Colonic mucosa (tissue), 4 donors: ENCODE measurements at regions not wholly inside any gene's neighbourhood (a gene's known extent, or its start where the extent isn't known, plus 50 kb on each side); places are given as distances from the start of the nearest gene placed in this dataset.

Source experiments
- DNase-seq: peaks from one replicate; pipeline ENCODE4 v3.0.0-alpha.2; 2020
- H3K27ac ChIP-seq: fragments of 200-600 bp; one replicate; pipeline ENCODE4 v1.8.0; 2021
- H3K27me3 ChIP-seq: fragments of 200-600 bp; one replicate; pipeline ENCODE4 v1.8.0; 2021
- H3K36me3 ChIP-seq: fragments of 200-600 bp; one replicate; pipeline ENCODE4 v1.8.0; 2021
- H3K4me1 ChIP-seq: fragments of 200-600 bp; one replicate; pipeline ENCODE4 v1.8.0; 2021; ENCODE audit warnings: mild to moderate bottlenecking
- H3K4me3 ChIP-seq: fragments of 200-600 bp; one replicate; pipeline ENCODE4 v1.8.0; 2021
- H3K9ac ChIP-seq, 2 donors: one replicate each; pipeline ENCODE4 v1.7.0; 2013; ENCODE audit warnings: control low read depth in 2 of 2, low read depth in 2 of 2, low read length in 2 of 2
- H3K9me3 ChIP-seq: fragments of 200-600 bp; one replicate; pipeline ENCODE4 v1.8.0; 2021
- intact Hi-C: fragments of 100-400 bp; cut with DNase I; formaldehyde crosslinking; loops from one replicate; pipeline ENCODE4 v1.14.1; 2022
- TF ChIP-seq, protein P1 (sequence below): fragments of 200-600 bp; IDR thresholded peaks from one replicate; pipeline ENCODE4 v1.8.0; 2022; ENCODE audit warnings: antibody characterized with exemption, mild to moderate bottlenecking
- donor health status: healthy.
- donor health status: DM: no; HTN: no; CAD: no.
- donor health status: DM: no; HTN: no; CAD: no.

DNA sequence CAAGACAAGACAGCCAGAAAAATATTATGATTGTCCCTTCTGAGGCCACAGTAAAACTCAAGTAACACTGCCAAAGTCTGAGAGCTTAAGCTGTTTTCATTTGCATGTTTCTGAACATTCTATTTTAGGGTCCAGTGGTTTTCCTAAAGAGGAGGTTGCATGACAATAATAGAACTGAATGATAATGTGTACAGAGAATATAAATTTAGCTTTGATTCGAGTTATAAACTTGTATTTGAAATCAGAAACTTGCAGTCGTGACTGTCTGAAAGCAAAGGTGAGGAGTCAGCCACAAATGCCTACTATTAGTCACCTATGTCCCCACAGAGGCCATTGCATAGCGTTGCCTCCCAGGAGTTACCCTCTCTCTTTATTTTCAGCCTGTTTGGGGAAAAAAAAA, 363.1 kb upstream of the ADGRL2 start:
- no peak overlapping the region for H3K4me3 ChIP-seq
- H3K36me3 ChIP-seq = no peaks in the 10 kb centered on the region
- H3K27ac ChIP-seq = no peak overlapping the region
- TF ChIP-seq, protein P1, sequence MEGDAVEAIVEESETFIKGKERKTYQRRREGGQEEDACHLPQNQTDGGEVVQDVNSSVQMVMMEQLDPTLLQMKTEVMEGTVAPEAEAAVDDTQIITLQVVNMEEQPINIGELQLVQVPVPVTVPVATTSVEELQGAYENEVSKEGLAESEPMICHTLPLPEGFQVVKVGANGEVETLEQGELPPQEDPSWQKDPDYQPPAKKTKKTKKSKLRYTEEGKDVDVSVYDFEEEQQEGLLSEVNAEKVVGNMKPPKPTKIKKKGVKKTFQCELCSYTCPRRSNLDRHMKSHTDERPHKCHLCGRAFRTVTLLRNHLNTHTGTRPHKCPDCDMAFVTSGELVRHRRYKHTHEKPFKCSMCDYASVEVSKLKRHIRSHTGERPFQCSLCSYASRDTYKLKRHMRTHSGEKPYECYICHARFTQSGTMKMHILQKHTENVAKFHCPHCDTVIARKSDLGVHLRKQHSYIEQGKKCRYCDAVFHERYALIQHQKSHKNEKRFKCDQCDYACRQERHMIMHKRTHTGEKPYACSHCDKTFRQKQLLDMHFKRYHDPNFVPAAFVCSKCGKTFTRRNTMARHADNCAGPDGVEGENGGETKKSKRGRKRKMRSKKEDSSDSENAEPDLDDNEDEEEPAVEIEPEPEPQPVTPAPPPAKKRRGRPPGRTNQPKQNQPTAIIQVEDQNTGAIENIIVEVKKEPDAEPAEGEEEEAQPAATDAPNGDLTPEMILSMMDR = no peak
- H3K27me3 ChIP-seq = no peaks in the 10 kb centered on the region
- no peaks in the 10 kb centered on the region for H3K9me3 ChIP-seq
- no peak overlapping the region for H3K9ac ChIP-seq
- no peaks in the 10 kb centered on the region for H3K4me1 ChIP-seq
- DNase-seq = no peak
- intact Hi-C loops = no loop called here

DNA sequence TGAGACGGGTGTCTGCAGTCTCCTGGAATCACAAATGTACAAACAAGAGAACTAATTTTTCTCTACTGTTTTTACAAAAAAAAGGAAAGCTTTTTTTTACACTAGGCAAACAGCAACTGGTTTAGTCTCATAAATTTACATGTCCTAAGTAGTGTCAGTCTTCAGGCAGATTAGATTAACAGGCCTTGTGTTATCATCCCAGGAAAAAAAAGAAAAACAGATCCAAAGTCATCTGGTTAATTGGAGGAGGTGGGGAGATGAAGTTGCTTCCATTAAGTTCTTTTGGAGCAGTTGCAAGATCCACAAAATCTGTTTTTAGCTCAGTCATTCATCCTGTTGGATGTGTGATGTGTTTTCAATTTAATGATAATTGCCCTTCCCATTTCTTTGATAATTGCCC, 363.5 kb upstream of the ADGRL2 start:
- Histone ChIP-seq H3K27me3 (no peaks in the 10 kb centered on the region), H3K9ac (no peak overlapping the region), H3K4me1 (no peaks in the 10 kb centered on the region), H3K4me3 (no peak overlapping the region), H3K9me3 (no peaks in the 10 kb centered on the region), H3K27ac (no peak overlapping the region), H3K36me3 (no peaks in the 10 kb centered on the region)
- intact Hi-C loops = no loop called here
- no peak for DNase-seq
- TF ChIP-seq, protein P1 = no peak

DNA sequence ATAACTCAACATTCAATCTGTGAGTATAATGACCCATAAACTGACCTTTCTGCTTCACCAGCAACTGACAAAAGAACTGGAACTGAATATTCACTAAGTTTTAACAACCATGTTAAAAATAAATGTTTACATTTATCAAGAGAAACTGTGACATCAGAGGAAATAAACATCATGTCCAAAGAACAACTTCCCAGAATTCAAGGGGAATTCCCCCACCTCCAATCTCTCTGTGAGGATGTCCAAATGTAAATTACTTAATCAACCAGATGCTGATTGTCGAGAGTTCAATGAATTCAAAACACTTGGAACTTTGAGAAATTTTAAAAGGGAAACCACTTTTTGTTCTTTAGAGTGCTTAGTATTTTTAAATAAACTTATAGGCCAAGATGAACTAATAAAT, 365.6 kb upstream of the ADGRL2 start:
- intact Hi-C loops = no loop called here

DNA sequence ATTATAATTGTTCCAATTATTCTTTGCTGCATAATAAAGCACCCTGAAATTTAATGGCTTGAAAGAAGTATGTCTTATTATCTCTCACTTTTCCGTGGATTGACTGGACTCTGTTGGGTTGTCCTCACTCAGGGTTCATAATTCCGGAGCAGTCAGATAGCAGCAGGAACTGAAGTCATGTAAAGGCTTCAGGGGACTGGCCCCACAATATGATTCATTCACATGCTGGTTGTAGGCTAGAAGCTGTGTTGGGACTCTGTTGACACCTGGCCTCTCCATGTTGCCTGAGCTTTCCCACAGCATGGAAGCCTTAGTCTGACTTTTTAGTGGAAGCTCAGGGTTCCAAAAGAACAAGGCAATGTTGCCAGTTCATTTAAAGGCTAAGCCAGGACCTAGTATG, 367.1 kb upstream of the ADGRL2 start:
- no peak overlapping the region for H3K27ac ChIP-seq
- TF ChIP-seq, protein P1 = no peak
- H3K36me3 ChIP-seq = no peaks in the 10 kb centered on the region
- intact Hi-C loops = no loop called here
- DNase-seq = no peak
- no peaks in the 10 kb centered on the region for H3K9me3 ChIP-seq
- no peaks in the 10 kb centered on the region for H3K4me1 ChIP-seq
- no peak overlapping the region for H3K4me3 ChIP-seq
- no peak overlapping the region for H3K9ac ChIP-seq
- no peaks in the 10 kb centered on the region for H3K27me3 ChIP-seq

More for the DNA sequence above, 365.6 kb upstream of the ADGRL2 start:
- DNase-seq = no peak
- TF ChIP-seq, protein P1 = no peak
- Histone ChIP-seq H3K4me3 (no peak overlapping the region), H3K9me3 (no peaks in the 10 kb centered on the region), H3K36me3 (no peaks in the 10 kb centered on the region), H3K27ac (no peak overlapping the region), H3K9ac (no peak overlapping the region), H3K27me3 (no peaks in the 10 kb centered on the region), H3K4me1 (no peaks in the 10 kb centered on the region)

DNA sequence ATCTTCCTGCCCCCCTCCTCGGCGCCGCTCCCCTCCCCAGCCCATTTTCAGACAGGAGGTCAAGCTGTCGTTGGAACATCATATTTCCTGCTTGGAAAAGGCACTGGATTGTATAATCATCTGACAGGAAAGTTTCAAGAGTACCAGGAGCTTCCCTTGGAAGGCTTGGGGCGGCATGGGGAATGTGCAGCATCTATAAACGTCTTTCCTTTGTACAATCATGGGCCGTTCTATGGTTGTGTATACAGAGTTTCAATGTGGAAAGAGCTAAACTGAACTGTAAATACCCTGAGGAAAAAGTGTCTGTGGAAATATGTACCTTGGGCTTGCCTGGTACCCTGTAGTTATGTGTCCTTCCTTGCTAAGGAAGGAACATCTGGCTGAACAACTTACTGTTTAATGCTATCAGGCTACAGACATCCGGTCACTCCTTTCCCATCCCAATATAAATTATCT, 368.1 kb upstream of the ADGRL2 start:
- Histone ChIP-seq H3K36me3 (no peaks in the 10 kb centered on the region), H3K4me1 (no peaks in the 10 kb centered on the region), H3K4me3 (no peak overlapping the region), H3K27ac (peak overlapping the region; percentile 23), H3K9me3 (no peaks in the 10 kb centered on the region), H3K27me3 (no peaks in the 10 kb centered on the region), H3K9ac (no peak overlapping the region)
- intact Hi-C loops = no loop called here
- no peak for DNase-seq
- TF ChIP-seq, protein P1 = no peak

DNA sequence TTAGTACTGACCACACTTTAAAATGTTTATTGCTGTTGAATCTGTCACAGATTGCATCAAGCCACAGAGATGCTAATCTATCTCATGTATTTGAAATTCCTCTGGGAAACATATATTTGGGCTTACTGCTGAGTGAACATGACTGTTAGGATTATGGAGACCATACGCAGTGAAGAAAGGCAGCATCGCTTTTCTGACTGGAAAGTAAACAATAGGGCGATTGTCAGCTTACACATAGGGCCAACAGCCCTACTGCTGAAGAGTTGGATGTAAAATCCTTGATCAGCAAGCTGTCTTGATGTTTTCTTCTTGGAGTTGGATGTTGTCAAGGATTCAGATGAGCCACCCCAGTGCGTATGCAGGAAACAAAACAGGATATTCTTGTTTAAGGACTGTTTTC, 368.7 kb upstream of the ADGRL2 start:
- no peak overlapping the region for H3K27ac ChIP-seq

More for the DNA sequence above, 368.7 kb upstream of the ADGRL2 start:
- TF ChIP-seq, protein P1 = no peak
- no peaks in the 10 kb centered on the region for H3K4me1 ChIP-seq
- H3K4me3 ChIP-seq = no peak overlapping the region
- intact Hi-C loops = no loop called here
- no peaks in the 10 kb centered on the region for H3K27me3 ChIP-seq
- no peaks in the 10 kb centered on the region for H3K9me3 ChIP-seq
- DNase-seq = no peak
- H3K36me3 ChIP-seq = no peaks in the 10 kb centered on the region
- H3K9ac ChIP-seq = no peak overlapping the region
